Activated T-helper 1 cell treated with anti-CD3 and anti-CD28 coated beads, Interleukin-12 subunit alpha, Interleukin-12 subunit beta, Interleukin-2, Interleukin-4 antibody, amounts not matched to agents 30 ng/mL and 10 ng/mL and 1 ng/mL, durations not matched to agents 14 hours and 24 hours and 36 hours (primary cell): ENCODE measurements at regions not wholly inside any gene's neighbourhood (a gene's known extent, or its start where the extent isn't known, plus 50 kb on each side); places are given as distances from the start of the nearest gene placed in this dataset.

Source experiments
- DNase-seq: peaks from one replicate; pipeline ENCODE4 v3.0.0; 2021; ENCODE audit warnings: low spot score
- H3K27ac Mint-ChIP-seq: one replicate; pipeline ENCODE4 v1.8.0; 2021; ENCODE audit warnings: mild to moderate bottlenecking, mixed read lengths
- H3K27me3 Mint-ChIP-seq: one replicate; pipeline ENCODE4 v1.8.0; 2022; ENCODE audit warnings: mild to moderate bottlenecking, moderate library complexity, mixed read lengths; ENCODE audit not compliant: insufficient read depth
- H3K36me3 Mint-ChIP-seq: one replicate; pipeline ENCODE4 v1.8.0; 2021; ENCODE audit warnings: low read depth, mixed read lengths
- H3K4me1 Mint-ChIP-seq: one replicate; pipeline ENCODE4 v1.8.0; 2021; ENCODE audit warnings: low read depth, mixed read lengths
- H3K4me3 Mint-ChIP-seq: one replicate; pipeline ENCODE4 v1.8.0; 2021; ENCODE audit warnings: mild to moderate bottlenecking, moderate library complexity, mixed read lengths
- H3K9me3 Mint-ChIP-seq: one replicate; pipeline ENCODE4 v1.8.0; 2021; ENCODE audit warnings: mixed read lengths
- intact Hi-C: fragments of 100-400 bp; cut with micrococcal nuclease; formaldehyde crosslinking; loops from one replicate; pipeline ENCODE4 v1.15.1; 2024

GRCh38 chr13:84279166-84279565 lies 396.9 kb upstream of the SLITRK1 start:
- DNase-seq: no peak
- intact Hi-C loops: no loop called here
- H3K27me3 Mint-ChIP-seq: no peaks in the 10 kb centered on the region
- no peaks in the 10 kb centered on the region for H3K9me3 Mint-ChIP-seq
- no peaks in the 10 kb centered on the region for H3K36me3 Mint-ChIP-seq
- no peak overlapping the region for H3K27ac Mint-ChIP-seq
- H3K4me3 Mint-ChIP-seq: no peak overlapping the region
- no peaks in the 10 kb centered on the region for H3K4me1 Mint-ChIP-seq

- no peak for DNase-seq
- intact Hi-C loops: no loop called here
- no peaks in the 10 kb centered on the region for H3K36me3 Mint-ChIP-seq
Observed at GRCh38 chr13:84272877-84273562, 390.7 kb upstream of the SLITRK1 start.

GRCh38 chr13:84265257-84265764 lies 383.0 kb upstream of the SLITRK1 start:
- Mint-ChIP-seq H3K27ac (no peak overlapping the region), H3K9me3 (no peaks in the 10 kb centered on the region), H3K4me1 (no peaks in the 10 kb centered on the region), H3K36me3 (no peaks in the 10 kb centered on the region), H3K27me3 (no peaks in the 10 kb centered on the region), H3K4me3 (no peak overlapping the region)
- intact Hi-C loops: no loop called here
- no peak for DNase-seq

More at GRCh38 chr13:84272877-84273562, 390.7 kb upstream of the SLITRK1 start:
- Mint-ChIP-seq H3K27ac (no peak overlapping the region), H3K27me3 (peaks cover 2% of the 10 kb centered on the region), H3K4me3 (no peak overlapping the region), H3K4me1 (no peaks in the 10 kb centered on the region), H3K9me3 (no peaks in the 10 kb centered on the region)

GRCh38 chr13:84263354-84264069 lies 381.2 kb upstream of the SLITRK1 start:
- Mint-ChIP-seq H3K27ac (no peak overlapping the region), H3K9me3 (no peaks in the 10 kb centered on the region), H3K27me3 (no peaks in the 10 kb centered on the region), H3K4me3 (no peak overlapping the region), H3K36me3 (no peaks in the 10 kb centered on the region), H3K4me1 (no peaks in the 10 kb centered on the region)
- no peak for DNase-seq
- intact Hi-C loops: no loop called here

GRCh38 chr13:84255226-84255797 lies 373.0 kb upstream of the SLITRK1 start:
- intact Hi-C loops: no loop called here
- no peak overlapping the region for H3K4me3 Mint-ChIP-seq
- no peaks in the 10 kb centered on the region for H3K27me3 Mint-ChIP-seq
- DNase-seq: no peak
- no peak overlapping the region for H3K27ac Mint-ChIP-seq
- H3K4me1 Mint-ChIP-seq: no peaks in the 10 kb centered on the region
- no peaks in the 10 kb centered on the region for H3K36me3 Mint-ChIP-seq
- no peaks in the 10 kb centered on the region for H3K9me3 Mint-ChIP-seq

- Mint-ChIP-seq H3K27me3 (no peaks in the 10 kb centered on the region), H3K36me3 (no peaks in the 10 kb centered on the region), H3K4me3 (no peak overlapping the region), H3K4me1 (no peaks in the 10 kb centered on the region), H3K9me3 (no peaks in the 10 kb centered on the region), H3K27ac (no peak overlapping the region)
- intact Hi-C loops: no loop called here
- no peak for DNase-seq
Observed at GRCh38 chr13:84249463-84249862, 367.2 kb upstream of the SLITRK1 start.

GRCh38 chr13:84243340-84243739 lies 361.1 kb upstream of the SLITRK1 start:
- DNase-seq: no peak
- no peak overlapping the region for H3K27ac Mint-ChIP-seq
- H3K36me3 Mint-ChIP-seq: no peaks in the 10 kb centered on the region
- H3K4me3 Mint-ChIP-seq: no peak overlapping the region
- no peaks in the 10 kb centered on the region for H3K27me3 Mint-ChIP-seq
- no peaks in the 10 kb centered on the region for H3K4me1 Mint-ChIP-seq
- no peaks in the 10 kb centered on the region for H3K9me3 Mint-ChIP-seq
- intact Hi-C loops: no loop called here

GRCh38 chr13:84239032-84239431 lies 356.8 kb upstream of the SLITRK1 start:
- H3K4me1 Mint-ChIP-seq: no peaks in the 10 kb centered on the region
- intact Hi-C loops: no loop called here

GRCh38 chr13:84238381-84238780 lies 356.1 kb upstream of the SLITRK1 start:
- Mint-ChIP-seq H3K27ac (no peak overlapping the region), H3K4me3 (no peak overlapping the region), H3K36me3 (no peaks in the 10 kb centered on the region), H3K4me1 (no peaks in the 10 kb centered on the region), H3K27me3 (no peaks in the 10 kb centered on the region), H3K9me3 (no peaks in the 10 kb centered on the region)
- intact Hi-C loops: no loop called here
- DNase-seq: no peak

More at GRCh38 chr13:84239032-84239431, 356.8 kb upstream of the SLITRK1 start:
- DNase-seq: no peak
- Mint-ChIP-seq H3K27me3 (no peaks in the 10 kb centered on the region), H3K4me3 (no peak overlapping the region), H3K36me3 (no peaks in the 10 kb centered on the region), H3K27ac (no peak overlapping the region), H3K9me3 (no peaks in the 10 kb centered on the region)

GRCh38 chr13:84237143-84237542 lies 354.9 kb upstream of the SLITRK1 start:
- Mint-ChIP-seq H3K27me3 (no peaks in the 10 kb centered on the region), H3K36me3 (no peaks in the 10 kb centered on the region), H3K27ac (no peak overlapping the region), H3K4me3 (no peak overlapping the region), H3K4me1 (no peaks in the 10 kb centered on the region), H3K9me3 (no peaks in the 10 kb centered on the region)
- no peak for DNase-seq
- intact Hi-C loops: no loop called here

- H3K4me3 Mint-ChIP-seq: no peak overlapping the region
- no peak overlapping the region for H3K27ac Mint-ChIP-seq
- intact Hi-C loops: no loop called here
- no peak for DNase-seq
- H3K27me3 Mint-ChIP-seq: no peaks in the 10 kb centered on the region
- H3K36me3 Mint-ChIP-seq: no peaks in the 10 kb centered on the region
- H3K4me1 Mint-ChIP-seq: no peaks in the 10 kb centered on the region
- H3K9me3 Mint-ChIP-seq: no peaks in the 10 kb centered on the region
Observed at GRCh38 chr13:84234416-84234815, 352.1 kb upstream of the SLITRK1 start.

GRCh38 chr13:84230568-84230967 lies 348.3 kb upstream of the SLITRK1 start:
- Mint-ChIP-seq H3K9me3 (no peaks in the 10 kb centered on the region), H3K4me3 (no peak overlapping the region), H3K27ac (no peak overlapping the region), H3K36me3 (no peaks in the 10 kb centered on the region), H3K27me3 (no peaks in the 10 kb centered on the region), H3K4me1 (no peaks in the 10 kb centered on the region)
- DNase-seq: no peak
- intact Hi-C loops: no loop called here

GRCh38 chr13:84211048-84211447 lies 328.8 kb upstream of the SLITRK1 start:
- H3K4me1 Mint-ChIP-seq: no peaks in the 10 kb centered on the region

More at GRCh38 chr13:84211048-84211447, 328.8 kb upstream of the SLITRK1 start:
- no peak for DNase-seq
- Mint-ChIP-seq H3K9me3 (no peaks in the 10 kb centered on the region), H3K4me3 (no peak overlapping the region), H3K27me3 (no peaks in the 10 kb centered on the region), H3K36me3 (no peaks in the 10 kb centered on the region), H3K27ac (no peak overlapping the region)
- intact Hi-C loops: no loop called here
